Transverse colon (tissue), 4 donors: ENCODE measurements at regions not wholly inside any gene's neighbourhood (a gene's known extent, or its start where the extent isn't known, plus 50 kb on each side); places are given as distances from the start of the nearest gene placed in this dataset.

ENCODE experiments used
- CTCF ChIP-seq, 5 experiments: fragments of 200-600 bp in 3 of 5; fragments of 450-650 bp in 2 of 5; sonication (generic) in 3 of 5; IDR thresholded peaks; 1 replicate in 2 of 5; 2 replicates in 3 of 5; pipeline ENCODE4 v1.5.1; 2016 to 2017; ENCODE audit warnings: antibody characterized with exemption in 5 of 5, inconsistent platforms in 3 of 5, mild to moderate bottlenecking in 2 of 5, moderate library complexity in 1 of 5
- POLR2A ChIP-seq: fragments of 450-650 bp; IDR thresholded peaks from one replicate; pipeline ENCODE4 v1.6.1; 2016; ENCODE audit warnings: antibody characterized with exemption, mild to moderate bottlenecking, moderate library complexity
- POLR2AphosphoS5 ChIP-seq, 3 donors: sonication (generic); formaldehyde crosslinking; IDR thresholded peaks; one replicate each; pipeline ENCODE4 v1.6.1; 2016; ENCODE audit warnings: antibody characterized with exemption in 3 of 3

- TF ChIP-seq POLR2AphosphoS5 (IDR thresholded peaks at IDR 0.05) (no peak), POLR2A (no peak), CTCF (IDR thresholded peaks at IDR 0.05) (no peak)
Measured at GRCh38 chr2:145680276-145680675, 1160.4 kb upstream of the ZEB2 start.
